IMR-90 (cell line): ENCODE measurements at regions not wholly inside any gene's neighbourhood (a gene's known extent, or its start where the extent isn't known, plus 50 kb on each side); places are given as distances from the start of the nearest gene placed in this dataset.

Source experiments
- ATAC-seq: fragments of 200-7000 bp; cut with Tn5 transposase; 2 replicates; pipeline ENCODE4 v1.9.1; 2020; ENCODE audit warnings: low read depth, mild to moderate bottlenecking, moderate library complexity
- BruUV-seq: library from RNA; stranded (reverse); fragments of 400-500 nt; replicated peaks from 2 replicates; lab custom pipeline; 2021; lab: Mats Ljungman, UMichigan
- CTCF ChIA-PET: fragments of 300-600 bp; formaldehyde crosslinking; extraction: SDS; loops from one replicate; lab custom pipeline; 2021; ENCODE audit warnings: antibody characterized with exemption; lab: Yijun Ruan, JAX
- POLR2A ChIA-PET: fragments of 300-600 bp; sonication (Branson Sonifier 250); formaldehyde crosslinking; loops from one replicate; lab custom pipeline; 2022; ENCODE audit warnings: antibody characterized with exemption; ENCODE audit not compliant: unreplicated experiment; lab: Charles Lee
- DNase-seq: peaks from one replicate; pipeline ENCODE4 v3.0.0; 2013
- H2AFZ ChIP-seq: replicated peaks from 2 replicates; pipeline ENCODE3; 2013; ENCODE audit warnings: low read length, mild to moderate bottlenecking; ENCODE audit not compliant: poor library complexity
- H2AK5ac ChIP-seq: 2 replicates; pipeline ENCODE4 v1.6.1; 2013; ENCODE audit warnings: low read depth, low read length, inconsistent platforms
- H2AK9ac ChIP-seq: replicated peaks from 2 replicates; pipeline ENCODE3; 2013; ENCODE audit warnings: mild to moderate bottlenecking, low read depth, low read length, moderate library complexity; ENCODE audit not compliant: poor library complexity
- H2BK120ac ChIP-seq: 2 replicates; pipeline ENCODE4 v1.6.1; 2013; ENCODE audit warnings: low read depth, low read length, inconsistent platforms
- H2BK15ac ChIP-seq: 3 replicates; pipeline ENCODE4 v1.6.1; 2013; ENCODE audit warnings: low read depth, low read length, inconsistent platforms
- H2BK20ac ChIP-seq: 2 replicates; pipeline ENCODE4 v1.6.1; 2013; ENCODE audit warnings: low read depth, mild to moderate bottlenecking, inconsistent platforms, low read length, moderate library complexity
- H2BK5ac ChIP-seq: 2 replicates; pipeline ENCODE4 v1.6.1; 2013; ENCODE audit warnings: mild to moderate bottlenecking, low read depth, low read length, inconsistent platforms; ENCODE audit not compliant: poor library complexity, severe bottlenecking
- H3K14ac ChIP-seq: replicated peaks from 2 replicates; pipeline ENCODE4 v1.6.1; 2013; ENCODE audit warnings: low read depth, low read length, inconsistent platforms
- H3K18ac ChIP-seq: 2 replicates; pipeline ENCODE4 v1.6.1; 2013; ENCODE audit warnings: low read depth, low read length, control low read depth
- H3K23ac ChIP-seq: 2 replicates; pipeline ENCODE4 v1.6.1; 2013; ENCODE audit warnings: low read depth, low read length, inconsistent platforms
- H3K27ac ChIP-seq: 2 replicates; pipeline ENCODE4 v1.5.1; 2013; ENCODE audit warnings: mild to moderate bottlenecking, control low read depth, low read length; ENCODE audit not compliant: insufficient read depth
- H3K27me3 ChIP-seq: 2 replicates; pipeline ENCODE4 v1.6.1; 2013; ENCODE audit warnings: low read length; ENCODE audit not compliant: control insufficient read depth, insufficient read depth
- H3K36me3 ChIP-seq: 2 replicates; pipeline ENCODE4 v1.6.1; 2013; ENCODE audit warnings: low read length, mixed read lengths; ENCODE audit not compliant: control insufficient read depth, insufficient read depth
- H3K4ac ChIP-seq: 2 replicates; pipeline ENCODE4 v1.6.1; 2013; ENCODE audit warnings: low read depth, low read length, inconsistent platforms
- H3K4me1 ChIP-seq: 2 replicates; pipeline ENCODE4 v1.6.1; 2013; ENCODE audit warnings: low read length, mixed read lengths; ENCODE audit not compliant: control insufficient read depth, insufficient read depth
- H3K4me2 ChIP-seq: 2 replicates; pipeline ENCODE4 v1.6.1; 2013; ENCODE audit warnings: low read depth, mild to moderate bottlenecking, control low read depth, low read length, moderate library complexity
- H3K4me3 ChIP-seq: 2 replicates; pipeline ENCODE4 v1.5.1; 2013; ENCODE audit warnings: low read depth, mild to moderate bottlenecking, control low read depth, low read length, moderate library complexity; ENCODE audit not compliant: insufficient read depth
- H3K56ac ChIP-seq: 2 replicates; pipeline ENCODE4 v1.6.1; 2013; ENCODE audit warnings: low read length, inconsistent platforms; ENCODE audit not compliant: insufficient read depth; ENCODE audit errors: extremely low read depth
- H3K79me1 ChIP-seq, 2 experiments: 2 replicates each; pipeline ENCODE4 v1.6.1; 2013; ENCODE audit warnings: low read length in 2 of 2, inconsistent platforms in 1 of 2, low read depth in 1 of 2
- H3K9ac ChIP-seq: 2 replicates; pipeline ENCODE4 v1.6.1; 2013; ENCODE audit warnings: low read depth, low read length, control low read depth
- H3K9me1 ChIP-seq: 2 replicates; pipeline ENCODE4 v1.6.1; 2013; ENCODE audit warnings: low read length, inconsistent platforms; ENCODE audit not compliant: insufficient read depth
- H3K9me3 ChIP-seq: 2 replicates; pipeline ENCODE4 v1.6.1; 2013; ENCODE audit warnings: low read length; ENCODE audit not compliant: control insufficient read depth, insufficient read depth
- H4K20me1 ChIP-seq: 2 replicates; pipeline ENCODE4 v1.6.1; 2013; ENCODE audit warnings: low read length, inconsistent platforms; ENCODE audit not compliant: insufficient read depth
- H4K5ac ChIP-seq: 2 replicates; pipeline ENCODE4 v1.6.1; 2013; ENCODE audit warnings: mild to moderate bottlenecking, low read depth, low read length, control low read depth
- H4K8ac ChIP-seq, 2 experiments: 2 replicates each; pipeline ENCODE4 v1.6.1; 2013; ENCODE audit warnings: low read depth in 2 of 2, low read length in 2 of 2, control low read depth in 1 of 2, inconsistent platforms in 1 of 2
- H4K91ac ChIP-seq: 2 replicates; pipeline ENCODE4 v1.6.1; 2013; ENCODE audit warnings: low read depth, low read length, inconsistent platforms; ENCODE audit not compliant: insufficient read depth
- CTCF ChIP-seq: conservative IDR thresholded peaks from 2 replicates; pipeline ENCODE4 v1.5.1; 2012; ENCODE audit warnings: mild to moderate bottlenecking, low read depth, low read length, improper control_type of control experiment
- ELK1 ChIP-seq: fragments of 150-350 bp; IDR thresholded peaks from 2 replicates; pipeline ENCODE4 v1.6.1; 2016; ENCODE audit warnings: low read depth, mild to moderate bottlenecking, low read length, moderate library complexity, borderline replicate concordance
- MAFK ChIP-seq: IDR thresholded peaks from 2 replicates; pipeline ENCODE4 v1.6.1; 2012; ENCODE audit warnings: low read depth, low read length, improper control_type of control experiment
- MXI1 ChIP-seq: IDR thresholded peaks from 2 replicates; pipeline ENCODE4 v1.6.1; 2012; ENCODE audit warnings: low read depth, mild to moderate bottlenecking, low read length, moderate library complexity, borderline replicate concordance
- RCOR1 ChIP-seq: IDR thresholded peaks from 2 replicates; pipeline ENCODE4 v1.6.1; 2012; ENCODE audit warnings: mild to moderate bottlenecking, low read length, improper control_type of control experiment; ENCODE audit not compliant: insufficient replicate concordance
- SMC3 ChIP-seq: fragments of 150-350 bp; IDR thresholded peaks from 2 replicates; pipeline ENCODE4 v1.6.1; 2016; ENCODE audit warnings: low read depth, mild to moderate bottlenecking, antibody characterized with exemption, low read length, moderate library complexity
- WGBS, 2 experiments: methylation state at CpG; one replicate each; pipeline versions ENCODE4 v1.1.5 to v1.1.7; 2013; ENCODE audit warnings: missing lambda C conversion rate in 2 of 2; ENCODE audit not compliant: insufficient read length in 1 of 2; ENCODE audit errors: extremely low coverage in 2 of 2; 5-methylcytosine and 5-hydroxymethylcytosine counted together
- dilution Hi-C: fragments of 300-500 bp; cut with HindIII; formaldehyde crosslinking; loops from one replicate; pipeline ENCODE4 v1.14.3; 2018; ENCODE audit warnings: low sequenced_read_pairs; ENCODE audit not compliant: unreplicated experiment
- in situ Hi-C: fragments of 300-500 bp; cut with MboI; formaldehyde crosslinking; loops from 3 replicates; pipeline ENCODE4 v1.14.3; 2019; ENCODE audit warnings: low sequenced_read_pairs, inconsistent platforms, mixed read lengths
- intact Hi-C: fragments of 100-400 bp; cut with micrococcal nuclease; formaldehyde crosslinking; loops from 2 replicates; pipeline ENCODE4 v1.10.0; 2022

GRCh38 chrX:8274170-8274569 lies 103.1 kb upstream of the VCX2 start:
- Histone ChIP-seq H2AFZ (no peak overlapping the region), H3K4me3 (no peak overlapping the region), H3K4me1 (no peaks in the 10 kb centered on the region), H3K14ac (no peak overlapping the region), H3K4me2 (no peak overlapping the region), H3K27me3 (no peaks in the 10 kb centered on the region), H2BK20ac (no peak overlapping the region), H3K27ac (no peak overlapping the region), H2BK120ac (no peak overlapping the region), H3K4ac (no peak overlapping the region), H4K5ac (no peak overlapping the region), H2AK5ac (no peak overlapping the region), H3K18ac (no peak overlapping the region), H3K56ac (no peak overlapping the region), H3K79me1 (no peaks in the 10 kb centered on the region), H3K9ac (no peak overlapping the region), H2AK9ac (no peak overlapping the region), H3K9me1 (no peaks in the 10 kb centered on the region), H4K20me1 (no peaks in the 10 kb centered on the region), H2BK5ac (no peak overlapping the region), H3K23ac (no peak overlapping the region), H3K9me3 (peaks cover 4% of the 10 kb centered on the region; the same call in 1 of the 2 replicates), H4K91ac (no peak overlapping the region), H3K36me3 (no peaks in the 10 kb centered on the region), H2BK15ac (no peak overlapping the region), H4K8ac (no peak overlapping the region)
- in situ Hi-C loops, result no loop called here
- CTCF ChIA-PET, result no interaction called here
- DNase-seq (no peak), ATAC-seq (no peak)
- WGBS, 2 experiments, result no CpG with 5 or more reads among the region's 2 CpGs
- dilution Hi-C loops, result no loop called here
- BruUV-seq, result no TSS peak
- TF ChIP-seq MXI1 (no peak), CTCF (no peak), ELK1 (no peak), MAFK (no peak), RCOR1 (no peak), SMC3 (no peak)
- POLR2A ChIA-PET, result no interaction called here
- intact Hi-C loops, result no loop called here
